Glutamatergic neuron (in vitro differentiated cells): ENCODE measurements at regions not wholly inside any gene's neighbourhood (a gene's known extent, or its start where the extent isn't known, plus 50 kb on each side); places are given as distances from the start of the nearest gene placed in this dataset.

Experiments used
- DNase-seq: peaks from one replicate; pipeline ENCODE4 v3.0.0; 2022
- H3K27ac Mint-ChIP-seq: one replicate; pipeline ENCODE4 v1.8.0; 2020; ENCODE audit warnings: mild to moderate bottlenecking, mixed read lengths, inconsistent platforms; ENCODE audit not compliant: unreplicated experiment
- H3K27me3 Mint-ChIP-seq: one replicate; pipeline ENCODE4 v1.8.0; 2020; ENCODE audit warnings: mild to moderate bottlenecking, moderate library complexity, mixed read lengths, inconsistent platforms; ENCODE audit not compliant: unreplicated experiment
- H3K36me3 Mint-ChIP-seq: one replicate; pipeline ENCODE4 v1.8.0; 2020; ENCODE audit warnings: mild to moderate bottlenecking, mixed read lengths, inconsistent platforms; ENCODE audit not compliant: unreplicated experiment
- H3K4me1 Mint-ChIP-seq: one replicate; pipeline ENCODE4 v1.8.0; 2020; ENCODE audit warnings: mild to moderate bottlenecking, low read depth, mixed read lengths, inconsistent platforms; ENCODE audit not compliant: unreplicated experiment
- H3K4me3 Mint-ChIP-seq: one replicate; pipeline ENCODE4 v1.8.0; 2020; ENCODE audit warnings: mild to moderate bottlenecking, mixed read lengths, inconsistent platforms; ENCODE audit not compliant: unreplicated experiment
- H3K9me3 Mint-ChIP-seq: one replicate; pipeline ENCODE4 v1.8.0; 2020; ENCODE audit warnings: mild to moderate bottlenecking, moderate library complexity, mixed read lengths, inconsistent platforms; ENCODE audit not compliant: unreplicated experiment
- CTCF ChIP-seq: fragments of 200-600 bp; sonication (generic); IDR thresholded peaks from one replicate; pipeline ENCODE4 v1.5.0; 2021; ENCODE audit not compliant: partially characterized antibody, unreplicated experiment

GRCh38 chr20:8948442-8949020, 120.4 kb upstream of the PLCB4 start:
- H3K4me3 Mint-ChIP-seq, result no peak overlapping the region

GRCh38 chr20:8951164-8951563, 117.7 kb upstream of the PLCB4 start:
- TF ChIP-seq CTCF, result no peak
- no peak for DNase-seq
- H3K27ac Mint-ChIP-seq, result no peak overlapping the region

More at GRCh38 chr20:8948442-8949020, 120.4 kb upstream of the PLCB4 start:
- Mint-ChIP-seq H3K36me3 (no peaks in the 10 kb centered on the region), H3K27ac (no peak overlapping the region), H3K4me1 (no peaks in the 10 kb centered on the region), H3K27me3 (peaks cover 3% of the 10 kb centered on the region), H3K9me3 (no peaks in the 10 kb centered on the region)
- no peak for TF ChIP-seq CTCF
- no peak for DNase-seq

GRCh38 chr20:8952721-8953120, 116.2 kb upstream of the PLCB4 start:
- no peak for TF ChIP-seq CTCF
- no peak overlapping the region for H3K4me3 Mint-ChIP-seq
- no peaks in the 10 kb centered on the region for H3K9me3 Mint-ChIP-seq
- H3K27ac Mint-ChIP-seq, result no peak overlapping the region
- H3K36me3 Mint-ChIP-seq, result no peaks in the 10 kb centered on the region
- H3K27me3 Mint-ChIP-seq, result peaks cover 3% of the 10 kb centered on the region
- H3K4me1 Mint-ChIP-seq, result no peaks in the 10 kb centered on the region
- DNase-seq, result no peak

More at GRCh38 chr20:8951164-8951563, 117.7 kb upstream of the PLCB4 start:
- Mint-ChIP-seq H3K9me3 (no peaks in the 10 kb centered on the region), H3K27me3 (peaks cover 3% of the 10 kb centered on the region), H3K36me3 (no peaks in the 10 kb centered on the region), H3K4me1 (no peaks in the 10 kb centered on the region), H3K4me3 (no peak overlapping the region)

- TF ChIP-seq CTCF, result no peak
- H3K27me3 Mint-ChIP-seq, result peaks cover 3% of the 10 kb centered on the region
- no peaks in the 10 kb centered on the region for H3K4me1 Mint-ChIP-seq
- DNase-seq, result no peak
- no peak overlapping the region for H3K4me3 Mint-ChIP-seq
- no peaks in the 10 kb centered on the region for H3K36me3 Mint-ChIP-seq
- no peaks in the 10 kb centered on the region for H3K9me3 Mint-ChIP-seq
- no peak overlapping the region for H3K27ac Mint-ChIP-seq
These were observed 115.6 kb upstream of the PLCB4 start for GRCh38 chr20:8953300-8953699.

GRCh38 chr20:8960241-8960640, 108.6 kb upstream of the PLCB4 start:
- Mint-ChIP-seq H3K27me3 (no peaks in the 10 kb centered on the region), H3K9me3 (no peaks in the 10 kb centered on the region), H3K4me3 (no peak overlapping the region), H3K36me3 (no peaks in the 10 kb centered on the region), H3K4me1 (no peaks in the 10 kb centered on the region), H3K27ac (no peak overlapping the region)
- no peak for DNase-seq
- TF ChIP-seq CTCF, result no peak
